Upper lobe of right lung (tissue), 1 donor: ENCODE measurements at regions not wholly inside any gene's neighbourhood (a gene's known extent, or its start where the extent isn't known, plus 50 kb on each side); places are given as distances from the start of the nearest gene placed in this dataset.

Experiments
- ATAC-seq: fragments of 200-7000 bp; cut with Tn5 transposase; one replicate; pipeline ENCODE4 v1.9.1; 2020; ENCODE audit warnings: mild to moderate bottlenecking, moderate library complexity
- DNase-seq: peaks from one replicate; pipeline ENCODE4 v3.0.0-alpha.2; 2020
- H3K27ac ChIP-seq: fragments of 200-600 bp; one replicate; pipeline ENCODE4 v1.8.0; 2022
- H3K27me3 ChIP-seq: fragments of 200-600 bp; one replicate; pipeline ENCODE4 v1.8.0; 2022; ENCODE audit warnings: mild to moderate bottlenecking
- H3K36me3 ChIP-seq: fragments of 200-600 bp; one replicate; pipeline ENCODE4 v1.8.0; 2022
- H3K4me1 ChIP-seq: fragments of 200-600 bp; one replicate; pipeline ENCODE4 v1.8.0; 2022
- H3K4me3 ChIP-seq: fragments of 200-600 bp; one replicate; pipeline ENCODE4 v1.8.0; 2022; ENCODE audit warnings: mild to moderate bottlenecking
- H3K9me3 ChIP-seq: fragments of 200-600 bp; one replicate; pipeline ENCODE4 v1.8.0; 2022
- CTCF ChIP-seq: fragments of 200-600 bp; IDR thresholded peaks from one replicate; pipeline ENCODE4 v1.8.0; 2022; ENCODE audit warnings: antibody characterized with exemption
- intact Hi-C: fragments of 100-400 bp; cut with DNase I; formaldehyde crosslinking; loops from one replicate; pipeline ENCODE4 v1.11.0; 2022
- donor health status: DM: no; HTN: yes; CAD: no; lungs with severe emphysema.

DNA sequence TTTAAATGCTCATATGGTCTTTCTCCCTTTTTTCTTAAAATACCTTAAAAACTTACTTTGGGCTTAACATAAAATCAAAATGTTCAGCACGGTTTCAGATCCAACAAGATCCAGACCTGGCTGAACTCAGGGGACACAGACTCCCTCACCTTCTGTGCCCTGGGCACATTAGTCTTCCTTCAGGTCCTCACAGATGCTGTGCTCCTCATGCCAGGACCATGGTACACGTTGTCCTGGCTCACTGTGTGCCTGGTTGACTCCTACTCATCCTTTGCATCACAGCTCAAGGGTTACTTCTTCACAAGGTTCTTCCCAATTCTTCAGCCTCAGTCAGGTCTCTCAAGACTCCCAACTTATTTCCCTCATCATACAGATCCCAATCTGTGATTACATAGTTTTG lies 73.6 kb upstream of the TCF21 start:
- no peak for ATAC-seq

GRCh38 chr6:133816171-133816570 lies 72.7 kb upstream of the TCF21 start:
- intact Hi-C loops, result no loop called here
- Histone ChIP-seq H3K9me3 (no peaks in the 10 kb centered on the region), H3K27me3 (no peaks in the 10 kb centered on the region), H3K4me1 (peaks cover 3% of the 10 kb centered on the region), H3K36me3 (no peaks in the 10 kb centered on the region), H3K4me3 (no peak overlapping the region), H3K27ac (no peak overlapping the region)
- ATAC-seq, result no peak
- no peak for TF ChIP-seq CTCF
- DNase-seq, result no peak

More for the DNA sequence above, 73.6 kb upstream of the TCF21 start:
- H3K27ac ChIP-seq, result no peak overlapping the region
- TF ChIP-seq CTCF, result no peak
- intact Hi-C loops, result no loop called here
- no peak for DNase-seq
- no peak overlapping the region for H3K4me3 ChIP-seq
- H3K4me1 ChIP-seq, result peaks cover 3% of the 10 kb centered on the region
- no peaks in the 10 kb centered on the region for H3K36me3 ChIP-seq
- H3K27me3 ChIP-seq, result no peaks in the 10 kb centered on the region
- H3K9me3 ChIP-seq, result no peaks in the 10 kb centered on the region

- H3K9me3 ChIP-seq, result no peaks in the 10 kb centered on the region
Observed at GRCh38 chr6:133817460-133818047, 71.4 kb upstream of the TCF21 start.

GRCh38 chr6:133818320-133818719 lies 70.6 kb upstream of the TCF21 start:
- no peaks in the 10 kb centered on the region for H3K9me3 ChIP-seq
- TF ChIP-seq CTCF, result no peak
- H3K4me3 ChIP-seq, result no peak overlapping the region
- intact Hi-C loops, result no loop called here
- peaks cover 3% of the 10 kb centered on the region for H3K4me1 ChIP-seq
- H3K27ac ChIP-seq, result no peak overlapping the region
- H3K36me3 ChIP-seq, result no peaks in the 10 kb centered on the region
- no peaks in the 10 kb centered on the region for H3K27me3 ChIP-seq
- ATAC-seq, result no peak
- no peak for DNase-seq

More at GRCh38 chr6:133817460-133818047, 71.4 kb upstream of the TCF21 start:
- DNase-seq (no peak), ATAC-seq (peak; percentile 35)
- Histone ChIP-seq H3K4me1 (peaks cover 3% of the 10 kb centered on the region), H3K36me3 (no peaks in the 10 kb centered on the region), H3K27me3 (no peaks in the 10 kb centered on the region), H3K27ac (no peak overlapping the region), H3K4me3 (no peak overlapping the region)
- intact Hi-C loops, result no loop called here
- peak; percentile 63 for TF ChIP-seq CTCF

DNA sequence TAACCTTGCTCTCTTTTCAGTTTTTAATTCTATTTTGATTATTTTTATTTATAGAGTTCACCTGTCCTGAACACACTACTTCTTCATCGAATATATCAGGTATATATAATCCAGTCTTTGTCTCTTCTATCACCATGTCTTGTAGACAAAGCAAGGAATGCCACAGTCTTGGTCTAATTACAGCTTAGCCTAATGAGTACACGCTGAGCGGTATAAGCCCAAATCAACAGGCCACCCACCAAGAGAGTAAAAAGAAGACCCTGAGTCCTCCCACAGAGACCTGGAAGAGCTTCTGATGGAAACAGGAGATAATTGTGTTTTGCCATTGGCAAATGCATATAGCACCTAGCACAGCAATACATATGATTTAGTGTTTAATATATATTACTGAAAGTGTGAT lies 68.7 kb upstream of the TCF21 start:
- Histone ChIP-seq H3K27me3 (no peaks in the 10 kb centered on the region), H3K4me3 (no peak overlapping the region), H3K4me1 (peaks cover 3% of the 10 kb centered on the region), H3K36me3 (no peaks in the 10 kb centered on the region), H3K9me3 (no peaks in the 10 kb centered on the region), H3K27ac (no peak overlapping the region)
- ATAC-seq (no peak), DNase-seq (no peak)
- intact Hi-C loops, result no loop called here
- TF ChIP-seq CTCF, result no peak

DNA sequence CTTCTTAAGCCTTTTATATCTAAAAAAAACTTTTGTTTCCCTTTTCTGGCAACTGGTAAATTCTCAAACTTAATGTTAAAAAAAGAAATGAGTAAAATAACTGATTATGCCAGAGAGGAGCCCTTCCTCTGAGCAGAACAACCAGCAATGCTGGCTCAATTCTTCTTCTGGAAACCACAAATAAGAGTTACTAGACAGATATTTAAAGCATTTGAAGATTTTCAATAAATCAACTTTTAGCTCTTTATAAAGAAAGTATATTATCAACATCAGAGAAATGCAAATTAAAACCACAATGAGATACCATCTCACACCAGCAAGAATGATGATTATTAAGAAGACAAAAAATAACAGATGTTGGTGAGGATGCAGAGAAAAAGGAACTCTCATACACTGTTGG lies 61.1 kb upstream of the TCF21 start:
- no peaks in the 10 kb centered on the region for H3K9me3 ChIP-seq
- no peak for DNase-seq
- H3K4me3 ChIP-seq, result no peak overlapping the region
- intact Hi-C loops, result no loop called here
- H3K4me1 ChIP-seq, result no peaks in the 10 kb centered on the region
- no peak for TF ChIP-seq CTCF
- ATAC-seq, result no peak
- no peaks in the 10 kb centered on the region for H3K27me3 ChIP-seq
- H3K27ac ChIP-seq, result no peak overlapping the region
- H3K36me3 ChIP-seq, result no peaks in the 10 kb centered on the region
